Endodermal cell (in vitro differentiated cells): ENCODE measurements at regions not wholly inside any gene's neighbourhood (a gene's known extent, or its start where the extent isn't known, plus 50 kb on each side); places are given as distances from the start of the nearest gene placed in this dataset.

Experiments
- DNase-seq: peaks from one replicate; pipeline ENCODE4 v3.0.0-alpha.2; 2017
- H3K27ac ChIP-seq: 2 replicates; pipeline ENCODE4 v1.5.1; 2013; ENCODE audit warnings: mild to moderate bottlenecking, low read depth, low read length, moderate library complexity
- H3K27me3 ChIP-seq: 2 replicates; pipeline ENCODE4 v1.6.1; 2013; ENCODE audit warnings: mild to moderate bottlenecking, low read length, moderate library complexity; ENCODE audit not compliant: insufficient read depth, control insufficient read depth, poor library complexity, severe bottlenecking
- H3K36me3 ChIP-seq: 2 replicates; pipeline ENCODE4 v1.7.0; 2013; ENCODE audit warnings: mild to moderate bottlenecking, low read length, moderate library complexity; ENCODE audit not compliant: control insufficient read depth, insufficient read depth
- H3K4me1 ChIP-seq: one replicate; pipeline ENCODE4 v1.7.0; 2013; ENCODE audit warnings: low read length; ENCODE audit not compliant: control insufficient read depth, insufficient read depth
- H3K4me3 ChIP-seq: 2 replicates; pipeline ENCODE4 v1.5.1; 2013; ENCODE audit warnings: mild to moderate bottlenecking, low read length, moderate library complexity
- H3K9ac ChIP-seq: 2 replicates; pipeline ENCODE4 v1.6.1; 2013; ENCODE audit warnings: mild to moderate bottlenecking, low read length, moderate library complexity; ENCODE audit not compliant: poor library complexity, severe bottlenecking; ENCODE audit errors: extremely low read depth
- H3K9me3 ChIP-seq: 2 replicates; pipeline ENCODE4 v1.6.1; 2013; ENCODE audit warnings: mild to moderate bottlenecking, low read length, moderate library complexity; ENCODE audit not compliant: control insufficient read depth
- H3K27ac Mint-ChIP-seq: 2 replicates; pipeline ENCODE4 v1.8.0; 2020; ENCODE audit warnings: mixed read lengths
- H3K27me3 Mint-ChIP-seq: 2 replicates; pipeline ENCODE4 v1.8.0; 2021; ENCODE audit warnings: mild to moderate bottlenecking, mixed read lengths; ENCODE audit not compliant: insufficient read depth
- H3K36me3 Mint-ChIP-seq: 2 replicates; pipeline ENCODE4 v1.8.0; 2020; ENCODE audit warnings: low read depth, mixed read lengths
- H3K4me1 Mint-ChIP-seq: 2 replicates; pipeline ENCODE4 v1.8.0; 2020; ENCODE audit warnings: mixed read lengths
- H3K4me3 Mint-ChIP-seq: 2 replicates; pipeline ENCODE4 v1.8.0; 2020; ENCODE audit warnings: mild to moderate bottlenecking, moderate library complexity, mixed read lengths
- H3K9me3 Mint-ChIP-seq: 2 replicates; pipeline ENCODE4 v1.8.0; 2020; ENCODE audit warnings: mild to moderate bottlenecking, mixed read lengths
- CTCF ChIP-seq: fragments of 200-600 bp; sonication (generic); conservative IDR thresholded peaks from 2 replicates; pipeline ENCODE4 v1.5.0; 2021; ENCODE audit warnings: antibody characterized with exemption, mild to moderate bottlenecking
- WGBS, 2 experiments: methylation state at CpG; one replicate each; pipeline versions ENCODE4 v1.1.5 to v1.1.7; 2013; ENCODE audit warnings: missing lambda C conversion rate in 2 of 2, mixed read lengths in 1 of 2; ENCODE audit not compliant: insufficient coverage in 1 of 2, insufficient read length in 1 of 2; 5-methylcytosine and 5-hydroxymethylcytosine counted together

GRCh38 chr5:118247458-118247857, 740.9 kb downstream of the DTWD2 start:
- Mint-ChIP-seq H3K9me3 (peaks cover 16% of the 10 kb centered on the region), H3K36me3 (no peaks in the 10 kb centered on the region), H3K27ac (no peak overlapping the region), H3K4me3 (no peak overlapping the region), H3K4me1 (no peaks in the 10 kb centered on the region), H3K27me3 (no peaks in the 10 kb centered on the region)
- no peak for DNase-seq
- Histone ChIP-seq H3K27me3 (no peaks in the 10 kb centered on the region), H3K27ac (no peak overlapping the region), H3K4me1 (no peaks in the 10 kb centered on the region), H3K9me3 (peaks cover 24% of the 10 kb centered on the region), H3K4me3 (no peak overlapping the region), H3K9ac (no peak overlapping the region), H3K36me3 (no peaks in the 10 kb centered on the region)
- no peak for TF ChIP-seq CTCF
- 86 to 93% methylated on average over 2 to 4 of the region's 4 CpGs for WGBS, 2 experiments

DNA sequence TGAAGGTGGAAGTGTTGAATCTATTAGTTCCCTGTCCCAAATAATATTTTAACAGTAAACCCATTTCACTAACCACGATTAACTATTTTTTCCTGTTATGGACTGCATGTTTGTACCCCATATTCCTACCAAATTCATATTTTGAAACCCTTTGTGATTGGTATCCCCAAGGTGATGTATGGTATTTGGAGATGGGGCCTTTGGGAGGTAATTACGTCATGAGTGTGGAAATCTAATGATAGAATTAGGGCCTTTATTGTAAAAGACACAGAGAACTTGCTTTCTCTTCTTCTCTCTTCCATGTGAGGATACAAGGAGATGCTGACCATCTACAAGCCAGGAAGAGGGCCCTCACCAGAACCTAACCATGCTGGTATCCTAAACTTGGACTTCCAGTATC, 744.7 kb downstream of the DTWD2 start:
- H3K4me3 Mint-ChIP-seq = no peak overlapping the region
- no peak for TF ChIP-seq CTCF
- Histone ChIP-seq H3K4me3 (no peak overlapping the region), H3K36me3 (no peaks in the 10 kb centered on the region), H3K9ac (no peak overlapping the region), H3K4me1 (no peaks in the 10 kb centered on the region), H3K27ac (no peak overlapping the region), H3K27me3 (no peaks in the 10 kb centered on the region), H3K9me3 (peaks cover 2% of the 10 kb centered on the region)
- no peak for DNase-seq
- H3K9me3 Mint-ChIP-seq = no peaks in the 10 kb centered on the region
- no peaks in the 10 kb centered on the region for H3K36me3 Mint-ChIP-seq
- H3K4me1 Mint-ChIP-seq = no peaks in the 10 kb centered on the region
- H3K27me3 Mint-ChIP-seq = no peaks in the 10 kb centered on the region
- H3K27ac Mint-ChIP-seq = no peak overlapping the region
- WGBS, 2 experiments = 73% methylated on average over 2 of the region's 2 CpGs; no CpG with 5 or more reads in 1 of the 2 experiments

DNA sequence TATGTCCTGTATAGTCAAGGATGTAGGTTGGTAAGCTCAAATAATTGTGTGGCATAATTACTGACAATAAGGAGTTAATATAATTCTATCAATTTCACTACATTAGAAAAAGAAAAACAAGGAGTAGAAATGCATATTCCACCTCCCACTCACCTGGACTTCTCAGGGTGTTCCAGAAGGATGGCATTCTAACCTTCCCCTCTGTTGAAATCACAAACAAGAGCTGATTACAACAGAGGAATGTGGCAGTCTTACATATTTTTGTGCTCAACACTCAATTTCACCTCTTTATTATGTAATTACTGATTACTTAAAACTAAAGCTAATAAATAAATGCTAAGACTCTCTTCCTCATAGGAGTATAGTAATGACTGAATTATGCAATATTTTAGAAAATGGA, 745.3 kb downstream of the DTWD2 start:
- no peaks in the 10 kb centered on the region for H3K27me3 Mint-ChIP-seq
- Histone ChIP-seq H3K27ac (no peak overlapping the region), H3K4me3 (no peak overlapping the region), H3K27me3 (no peaks in the 10 kb centered on the region), H3K9me3 (no peaks in the 10 kb centered on the region), H3K9ac (no peak overlapping the region), H3K36me3 (no peaks in the 10 kb centered on the region), H3K4me1 (no peaks in the 10 kb centered on the region)
- no peaks in the 10 kb centered on the region for H3K4me1 Mint-ChIP-seq
- H3K4me3 Mint-ChIP-seq = no peak overlapping the region
- TF ChIP-seq CTCF = no peak
- DNase-seq = no peak
- no peak overlapping the region for H3K27ac Mint-ChIP-seq
- no peaks in the 10 kb centered on the region for H3K9me3 Mint-ChIP-seq
- H3K36me3 Mint-ChIP-seq = no peaks in the 10 kb centered on the region
